SK-N-SH treated with all-trans-retinoic acid at 6 μM for 48 hours (cell line): ENCODE measurements at regions not wholly inside any gene's neighbourhood (a gene's known extent, or its start where the extent isn't known, plus 50 kb on each side); places are given as distances from the start of the nearest gene placed in this dataset.

ENCODE experiments used
- ARNTL ChIP-seq: fragments of 450-650 bp; formaldehyde crosslinking; IDR thresholded peaks from 2 replicates; pipeline ENCODE4 v1.5.0; 2020; ENCODE audit warnings: low read depth, mild to moderate bottlenecking, moderate library complexity, borderline replicate concordance
- CSRNP3 ChIP-seq: fragments of 250-450 bp; sonication (Bioruptor Pico); IDR thresholded peaks from 2 replicates; pipeline ENCODE4 v1.5.1; 2021; ENCODE audit warnings: mild to moderate bottlenecking, moderate library complexity
- PATZ1 ChIP-seq: fragments of 250-450 bp; sonication (Bioruptor Pico); IDR thresholded peaks from 2 replicates; pipeline ENCODE4 v1.8.0; 2020; ENCODE audit warnings: mild to moderate bottlenecking, moderate library complexity, borderline replicate concordance
- RARB ChIP-seq: fragments of 250-450 bp; sonication (Bioruptor Pico); IDR thresholded peaks from 2 replicates; pipeline ENCODE4 v1.8.0; 2021; ENCODE audit warnings: mild to moderate bottlenecking, moderate library complexity
- TOX ChIP-seq: fragments of 250-450 bp; sonication (Bioruptor Pico); IDR thresholded peaks from 2 replicates; pipeline ENCODE4 v1.8.0; 2021; ENCODE audit warnings: mild to moderate bottlenecking, moderate library complexity, borderline replicate concordance
- ZC3H10 ChIP-seq: fragments of 250-450 bp; sonication (Bioruptor Pico); IDR thresholded peaks from 2 replicates; pipeline ENCODE4 v1.5.1; 2021; ENCODE audit warnings: mild to moderate bottlenecking, moderate library complexity
- ZFP3 ChIP-seq: fragments of 250-450 bp; sonication (Bioruptor Pico); IDR thresholded peaks from 2 replicates; pipeline ENCODE4 v1.5.0; 2020; ENCODE audit warnings: mild to moderate bottlenecking, moderate library complexity

GRCh38 chr7:71009636-71010035, 122.3 kb upstream of the GALNT17 start:
- TF ChIP-seq ZC3H10 (CRISPR knock-in tag) (no peak), RARB (no peak), CSRNP3 (CRISPR knock-in tag) (no peak), ZFP3 (CRISPR knock-in tag) (no peak), TOX (no peak), ARNTL (no peak), PATZ1 (no peak)
